ENCODE measurements at regions not wholly inside any gene's neighbourhood (a gene's known extent, or its start where the extent isn't known, plus 50 kb on each side); places are given as distances from the start of the nearest gene placed in this dataset.
"Not testable (repeated sequence)": the region's sequence is repeated elsewhere in the genome, so short reads cannot be mapped to it uniquely, and the experiment has no call there.

DNA sequence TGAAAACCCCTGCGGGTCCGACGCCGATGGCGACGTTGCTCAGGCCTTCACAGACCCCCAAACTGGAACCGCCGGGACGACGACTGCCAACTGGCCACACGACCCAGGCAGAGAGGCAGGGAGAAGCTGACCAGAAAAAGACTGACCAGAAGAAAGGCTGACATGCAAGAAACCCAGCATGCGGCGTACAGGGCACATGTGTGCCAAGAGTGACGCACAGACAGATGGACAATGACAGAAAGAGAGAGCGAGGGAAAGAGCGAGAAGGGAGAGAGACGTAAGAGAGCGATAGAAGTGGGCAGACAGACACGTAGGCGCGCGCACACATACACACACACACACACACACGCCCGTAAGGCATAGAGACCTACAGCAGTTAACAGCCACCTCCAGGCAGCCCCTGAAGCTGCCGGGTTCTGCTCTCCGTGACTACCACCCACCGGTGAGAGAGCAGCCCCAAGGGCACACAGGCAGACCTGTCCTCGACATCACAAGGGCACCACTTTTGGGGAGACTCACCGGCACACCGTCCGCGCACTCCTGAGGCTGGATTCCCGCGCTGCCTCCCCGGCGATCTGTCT, 67.2 kb upstream of the ZNF527 start:
- Histone ChIP-seq H3K4me1 (ENCODE audit: insufficient read depth, low read length) (no peaks in the 10 kb centered on the region), H3K9me3 (ENCODE audit: control insufficient read depth, insufficient read depth, low read length) (0 out of 2 replicates have a peak, but pooled peaks cover 3% of the 10 kb centered on the region), H3K36me3 (ENCODE audit: insufficient read depth, low read length) (no peaks in the 10 kb centered on the region), H3K9ac (ENCODE audit: low read depth, low read length) (peak overlapping the region; percentile 57)

DNA sequence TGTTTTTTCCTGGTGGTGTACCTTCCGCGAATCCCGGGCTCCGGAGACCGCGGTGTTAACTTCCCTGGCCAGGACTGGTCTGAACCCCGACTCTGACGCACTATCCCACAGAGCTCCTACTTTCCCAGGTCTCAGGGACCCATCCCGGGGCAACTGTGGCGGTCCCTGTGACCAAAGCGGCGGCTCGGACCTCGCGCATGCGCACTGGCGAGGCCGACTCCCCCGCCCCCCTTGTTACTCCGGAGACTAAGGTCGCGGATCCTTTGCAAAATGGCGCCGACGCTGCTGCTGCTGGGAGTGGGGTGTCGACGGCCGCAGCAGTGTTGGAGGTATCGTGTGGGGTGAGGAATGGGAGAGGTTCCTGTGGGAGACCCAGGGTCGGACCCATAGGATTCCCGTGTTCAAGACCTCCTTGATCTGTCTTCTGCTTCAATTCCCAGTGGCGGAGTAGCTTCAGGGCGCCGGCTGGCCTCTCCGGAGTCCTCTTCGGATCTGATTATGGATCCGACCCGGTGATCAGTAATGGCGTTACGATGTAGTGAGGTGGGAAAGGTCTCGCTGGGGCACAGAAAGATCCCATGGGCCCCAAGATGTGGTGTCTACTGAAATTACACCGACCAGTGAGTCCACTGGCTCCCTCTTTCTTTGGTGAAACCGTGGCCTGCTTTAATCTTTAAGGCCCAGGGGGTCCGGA, 66.6 kb upstream of the ZNF527 start:
- H3K9me3 ChIP-seq (ENCODE audit: control insufficient read depth, insufficient read depth, low read length) = 0 out of 2 replicates have a peak, but pooled peaks cover 3% of the 10 kb centered on the region
- peak overlapping the region; percentile 57 for H3K9ac ChIP-seq (ENCODE audit: low read depth, low read length)
- H3K4me1 ChIP-seq (ENCODE audit: insufficient read depth, low read length) = no peaks in the 10 kb centered on the region
- no peaks in the 10 kb centered on the region for H3K36me3 ChIP-seq (ENCODE audit: insufficient read depth, low read length)

DNA sequence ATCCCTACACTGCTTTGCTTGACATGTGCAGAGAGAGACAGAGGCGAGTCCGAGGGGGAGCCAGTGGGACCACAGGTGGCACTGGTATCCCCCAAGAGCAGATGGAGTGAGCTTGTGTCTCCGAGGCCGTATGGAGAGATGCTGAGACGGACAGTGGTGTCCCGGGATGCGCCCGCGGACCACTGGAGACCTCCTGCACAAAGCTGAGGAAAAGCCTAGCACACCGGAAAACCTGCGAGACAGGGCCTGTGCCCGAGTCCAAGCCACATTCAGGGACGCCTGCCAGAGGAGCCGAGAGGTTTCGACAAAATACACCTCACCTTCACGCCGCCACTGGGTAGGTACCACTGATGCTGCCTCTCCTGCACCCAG, 66.0 kb upstream of the ZNF527 start:
- no peaks in the 10 kb centered on the region for H3K4me1 ChIP-seq (ENCODE audit: insufficient read depth, low read length)
- no peak overlapping the region for H3K9ac ChIP-seq (ENCODE audit: low read depth, low read length)
- 0 out of 2 replicates have a peak, but pooled peaks cover 3% of the 10 kb centered on the region for H3K9me3 ChIP-seq (ENCODE audit: control insufficient read depth, insufficient read depth, low read length)
- no peaks in the 10 kb centered on the region for H3K36me3 ChIP-seq (ENCODE audit: insufficient read depth, low read length)

DNA sequence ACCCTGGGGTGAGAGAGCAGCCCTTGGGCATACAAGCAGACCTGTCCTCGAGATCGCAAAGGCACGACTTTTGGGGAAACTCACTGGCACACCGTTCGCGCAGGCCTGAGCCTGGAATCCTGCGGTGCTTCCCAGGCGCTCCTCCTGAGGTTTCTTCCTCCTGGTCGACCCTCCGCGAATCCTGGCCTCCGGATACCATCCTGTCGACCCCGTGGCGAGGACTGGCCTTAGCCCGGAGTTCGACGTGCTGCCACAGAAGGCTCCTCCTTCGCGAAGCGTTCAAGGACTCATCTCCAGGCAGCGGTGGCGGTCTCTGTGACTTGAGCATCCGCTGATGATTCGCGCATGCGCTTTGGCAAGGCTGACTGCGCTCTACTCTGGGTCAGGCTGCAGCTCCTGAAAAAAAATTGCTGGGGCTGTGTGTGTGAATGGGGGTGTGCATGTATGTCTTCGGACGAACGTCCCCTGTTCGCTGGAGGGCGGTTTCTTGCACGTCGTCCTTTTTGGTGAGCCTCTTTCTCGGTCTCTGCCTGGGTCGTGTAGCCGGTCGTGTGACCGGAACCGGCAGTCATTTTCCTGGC, 64.4 kb upstream of the ZNF527 start:
- H3K9ac ChIP-seq (ENCODE audit: low read depth, low read length) = no peak overlapping the region
- peaks cover 6% of the 10 kb centered on the region; the same call in 1 of the 2 replicates for H3K4me1 ChIP-seq (ENCODE audit: insufficient read depth, low read length)
- no peaks in the 10 kb centered on the region for H3K36me3 ChIP-seq (ENCODE audit: insufficient read depth, low read length)
- 0 out of 2 replicates have a peak, but pooled peaks cover 3% of the 10 kb centered on the region for H3K9me3 ChIP-seq (ENCODE audit: control insufficient read depth, insufficient read depth, low read length)

DNA sequence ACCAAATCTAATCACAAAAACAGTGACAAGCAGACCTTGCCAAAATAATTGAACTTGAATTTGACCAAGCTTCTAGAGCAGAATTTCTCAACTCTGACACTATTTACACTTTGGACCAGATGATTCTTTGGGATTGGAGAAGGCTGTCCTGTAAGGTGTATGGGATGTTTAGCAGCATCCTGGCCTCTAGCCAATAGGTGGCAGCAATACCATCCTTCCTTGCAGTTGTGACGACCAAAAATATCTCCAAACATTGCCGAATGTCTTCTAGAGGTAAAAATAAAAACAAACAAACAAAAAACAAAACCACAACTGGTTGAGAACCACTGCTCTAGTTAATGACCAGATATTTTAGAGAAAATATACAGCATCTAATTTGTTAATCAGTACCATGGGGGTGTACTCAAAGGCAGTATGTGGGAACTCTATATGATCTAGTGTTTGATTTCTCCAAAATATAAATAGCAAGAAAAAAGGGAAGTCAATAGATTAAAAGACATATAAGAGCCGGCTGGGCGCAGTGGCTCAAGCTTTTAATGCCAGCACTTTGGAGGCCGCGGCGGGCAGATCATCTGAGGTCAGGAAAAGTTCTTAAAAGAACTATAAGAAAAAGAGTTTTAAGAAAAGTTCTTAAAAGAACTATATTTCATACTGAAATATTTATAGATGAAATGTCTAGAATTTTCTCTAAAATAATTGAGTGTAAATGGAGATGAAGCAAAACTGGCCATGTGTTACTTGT, 60.9 kb upstream of the ZNF527 start:
- Histone ChIP-seq H3K9me3 (ENCODE audit: control insufficient read depth, insufficient read depth, low read length) (0 out of 2 replicates have a peak, but pooled peaks cover 3% of the 10 kb centered on the region), H3K4me1 (ENCODE audit: insufficient read depth, low read length) (peaks cover 6% of the 10 kb centered on the region; the same call in 1 of the 2 replicates), H3K36me3 (ENCODE audit: insufficient read depth, low read length) (no peaks in the 10 kb centered on the region), H3K9ac (ENCODE audit: low read depth, low read length) (no peak overlapping the region)

DNA sequence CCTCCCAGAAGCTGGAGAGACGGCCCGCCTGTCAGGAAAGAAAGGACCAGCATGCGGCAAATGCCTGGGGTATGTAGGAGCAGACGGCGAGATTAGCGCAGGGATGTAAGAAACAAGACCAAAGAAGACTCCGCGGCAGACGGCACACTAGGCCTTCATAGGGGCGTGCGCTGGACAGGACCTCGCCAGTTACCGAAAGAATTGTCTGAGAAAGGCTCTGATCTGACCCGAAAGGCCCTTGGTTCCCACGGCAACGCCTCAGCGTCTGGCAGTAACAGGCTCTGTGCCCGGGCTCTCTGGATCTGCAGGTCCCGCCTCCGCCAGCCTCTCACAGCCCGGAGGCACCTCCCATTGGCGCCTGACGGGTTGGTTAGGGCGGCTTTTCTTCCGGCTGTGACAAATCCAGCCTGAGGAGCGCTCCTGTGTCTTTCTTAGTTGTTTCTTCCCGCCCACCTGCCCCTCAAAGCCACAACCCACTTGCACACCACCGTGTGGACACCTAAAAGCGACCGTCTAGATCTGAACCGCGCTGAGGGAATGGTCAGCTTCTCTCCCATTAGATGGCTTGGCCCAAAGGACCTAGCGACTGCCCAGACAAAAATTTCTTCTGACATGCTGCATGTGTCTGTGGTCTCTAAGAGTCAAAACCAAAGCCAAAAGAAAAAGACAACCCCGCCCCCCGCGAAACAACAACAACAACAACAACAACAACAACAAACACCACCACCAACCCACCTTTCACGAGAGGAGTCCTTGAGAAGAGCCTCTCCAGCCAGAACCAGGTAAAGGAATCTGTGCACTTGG, 58.2 kb upstream of the ZNF527 start:
- not testable (repeated sequence) for H3K9me3 ChIP-seq (ENCODE audit: control insufficient read depth, insufficient read depth, low read length); H3K4me1 ChIP-seq (ENCODE audit: insufficient read depth, low read length); H3K36me3 ChIP-seq (ENCODE audit: insufficient read depth, low read length)
- H3K9ac ChIP-seq (ENCODE audit: low read depth, low read length) = peak overlapping the region; percentile 43

DNA sequence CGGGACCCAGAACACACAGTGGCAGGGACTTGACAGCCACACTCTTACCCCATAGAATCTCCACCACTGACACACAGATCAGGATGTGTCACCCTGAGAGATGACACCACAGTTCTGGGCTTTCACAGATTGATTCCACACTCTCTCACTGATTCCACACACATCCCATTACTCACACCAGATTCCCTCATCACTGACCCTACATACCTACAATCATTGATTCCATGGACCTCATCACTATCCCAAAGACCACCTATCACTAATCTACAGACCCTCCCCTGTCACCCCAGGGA, 57.6 kb upstream of the ZNF527 start:
- Histone ChIP-seq H3K36me3 (ENCODE audit: insufficient read depth, low read length) (no peaks in the 10 kb centered on the region), H3K4me1 (ENCODE audit: insufficient read depth, low read length) (peaks cover 6% of the 10 kb centered on the region), H3K9ac (ENCODE audit: low read depth, low read length) (peak overlapping the region; percentile 43; the same call in 1 of the 2 replicates), H3K9me3 (ENCODE audit: control insufficient read depth, insufficient read depth, low read length) (no peaks in the 10 kb centered on the region)

DNA sequence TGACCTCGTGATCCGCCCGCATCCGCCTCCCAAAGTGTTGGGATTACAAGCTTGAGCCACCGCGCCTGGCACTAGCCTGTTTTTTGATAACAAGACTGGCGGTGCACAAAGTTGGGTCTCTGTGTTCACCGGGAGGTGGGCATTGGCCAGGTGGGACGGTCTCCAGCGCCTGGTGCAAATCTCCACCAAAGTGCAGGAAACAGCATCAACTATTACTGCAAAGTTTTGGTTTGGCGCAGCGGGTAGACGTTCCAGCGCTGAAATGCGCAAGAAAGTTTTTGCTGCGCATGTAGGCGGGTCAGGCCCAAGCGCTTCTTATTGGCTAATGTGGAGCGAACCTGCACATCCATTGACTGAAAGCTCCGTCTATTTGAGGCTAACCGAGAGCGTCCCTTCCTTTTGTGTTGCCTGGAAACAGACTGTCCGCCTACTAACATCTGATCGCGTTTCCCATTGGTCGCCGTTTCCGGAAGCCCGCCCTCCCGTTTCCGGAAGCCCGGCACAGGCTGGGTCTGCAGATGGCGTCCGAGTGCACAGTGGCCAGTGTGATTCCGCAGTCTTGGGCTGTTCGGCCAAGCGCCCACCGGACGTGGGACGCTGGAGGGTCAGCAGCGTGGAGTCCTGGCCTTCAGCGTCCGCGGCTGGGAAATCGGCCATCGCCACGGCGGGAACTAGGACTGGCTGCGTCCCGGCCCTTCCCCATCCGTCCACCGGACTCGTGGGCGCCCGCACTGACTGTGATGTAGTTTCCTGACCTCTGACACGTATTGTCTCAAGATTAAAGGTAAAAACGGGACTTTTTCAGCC, 53.3 kb upstream of the ZNF527 start:
- H3K4me1 ChIP-seq (ENCODE audit: insufficient read depth, low read length) = peaks cover 18% of the 10 kb centered on the region
- peaks cover 3% of the 10 kb centered on the region for H3K36me3 ChIP-seq (ENCODE audit: insufficient read depth, low read length)
- H3K9me3 ChIP-seq (ENCODE audit: control insufficient read depth, insufficient read depth, low read length) = no peaks in the 10 kb centered on the region
- peak overlapping the region; percentile 72 for H3K9ac ChIP-seq (ENCODE audit: low read depth, low read length)

DNA sequence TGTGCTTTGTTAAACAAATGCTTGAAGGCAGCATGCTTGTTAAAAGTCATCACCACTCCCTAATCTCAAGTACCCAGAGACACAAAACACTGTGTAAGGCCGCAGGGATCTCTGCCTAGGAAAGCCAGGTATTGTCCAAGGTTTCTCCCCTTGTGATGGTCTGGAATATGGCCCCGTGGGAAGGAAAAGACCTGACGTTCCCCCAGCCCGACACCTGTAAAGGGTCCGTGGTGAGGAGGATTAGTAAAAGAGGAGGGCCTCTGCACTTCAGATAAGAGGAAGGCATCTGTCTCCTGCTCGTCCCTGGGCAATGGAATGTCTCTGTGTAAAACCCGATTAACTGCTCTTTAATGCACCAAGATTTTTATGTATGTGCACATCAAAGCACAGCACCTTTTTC, 49.9 kb upstream of the ZNF527 start:
- not testable (repeated sequence) for H3K36me3 ChIP-seq (ENCODE audit: insufficient read depth, low read length); H3K9me3 ChIP-seq (ENCODE audit: control insufficient read depth, insufficient read depth, low read length)
- Histone ChIP-seq H3K4me1 (ENCODE audit: insufficient read depth, low read length) (peaks cover 19% of the 10 kb centered on the region), H3K9ac (ENCODE audit: low read depth, low read length) (peak overlapping the region; percentile 34; the same call in 1 of the 2 replicates)

Measured in ES-I3 (cell line).